Fibroblast of skin of left biceps (primary cell): ENCODE measurements at regions not wholly inside any gene's neighbourhood (a gene's known extent, or its start where the extent isn't known, plus 50 kb on each side); places are given as distances from the start of the nearest gene placed in this dataset.
"Not testable (repeated sequence)": the region's sequence is repeated elsewhere in the genome, so short reads cannot be mapped to it uniquely, and the experiment has no call there.

Experiments used
- DNase-seq, 2 experiments: peaks; one replicate each; pipeline ENCODE4 v3.0.0-alpha.2; 2013; ENCODE audit warnings: low read depth in 2 of 2

DNA sequence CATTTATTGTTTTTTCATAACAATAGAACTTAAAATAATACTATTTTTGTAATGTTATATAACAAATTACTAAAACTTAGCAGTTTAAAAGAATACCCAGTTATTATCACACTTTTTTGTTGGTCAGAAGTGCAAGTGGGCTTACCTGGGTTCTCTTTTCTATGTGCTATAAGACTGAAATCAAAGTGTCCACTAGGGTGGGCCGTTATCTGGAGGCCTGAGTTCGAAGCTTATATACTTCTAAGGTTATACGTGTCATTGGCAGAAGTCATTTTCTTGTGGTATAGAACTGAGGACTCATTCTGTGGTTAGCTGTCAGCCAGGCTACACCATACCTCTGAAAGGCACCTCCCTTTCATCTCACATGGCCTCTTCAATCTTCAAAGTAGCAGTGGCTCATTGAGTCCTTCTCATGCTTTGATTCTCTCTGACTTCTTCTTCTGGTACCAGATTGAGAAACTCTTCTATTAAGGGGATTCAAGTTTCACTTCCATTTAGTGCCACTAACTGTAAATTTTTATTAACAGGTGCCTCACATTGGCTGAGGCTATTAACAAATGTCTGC lies 414.3 kb downstream of the AMY1C start:
- DNase-seq = no peak

DNA sequence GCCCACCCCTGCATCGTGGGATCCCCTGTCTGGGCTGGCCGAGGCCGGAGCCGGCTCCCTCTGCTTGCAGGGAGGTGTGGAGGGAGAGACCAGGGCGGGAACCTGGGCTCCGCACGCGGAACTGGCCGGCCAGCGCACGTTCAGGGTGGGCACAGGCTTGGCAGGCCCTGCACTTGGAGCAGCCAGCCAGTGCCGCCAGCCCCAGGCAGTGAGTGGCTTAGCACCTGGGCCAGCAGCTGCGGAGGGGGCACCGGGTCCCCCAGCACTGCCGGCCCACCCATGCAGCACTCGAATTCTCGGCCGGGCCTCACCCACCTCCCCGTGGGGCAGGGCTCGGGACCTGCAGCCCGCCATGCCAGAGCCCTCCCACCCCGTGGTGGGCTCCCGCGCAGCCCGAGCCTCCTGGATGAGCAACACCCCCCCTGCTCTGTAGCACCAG lies 422.6 kb downstream of the AMY1C start:
- DNase-seq = no peak

DNA sequence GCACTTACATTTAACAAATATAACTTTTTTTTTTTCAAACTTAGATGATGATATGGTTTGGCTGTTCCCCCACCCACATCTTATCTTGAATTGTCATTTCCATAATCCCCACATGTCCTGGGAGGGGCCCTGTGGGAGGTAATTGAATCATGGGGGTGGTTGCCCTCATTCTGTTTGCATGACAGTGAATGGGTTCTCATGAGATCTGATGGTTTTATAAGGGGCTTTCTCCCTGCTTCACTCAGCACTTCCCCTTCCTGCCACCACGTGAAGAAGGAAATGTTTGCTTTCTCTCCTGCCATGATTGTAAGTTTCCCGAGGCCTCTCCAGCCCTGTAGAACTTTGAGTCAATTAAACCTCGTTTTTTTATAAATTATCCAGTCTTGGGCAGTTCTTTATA lies 432.6 kb downstream of the AMY1C start:
- no peak for DNase-seq

DNA sequence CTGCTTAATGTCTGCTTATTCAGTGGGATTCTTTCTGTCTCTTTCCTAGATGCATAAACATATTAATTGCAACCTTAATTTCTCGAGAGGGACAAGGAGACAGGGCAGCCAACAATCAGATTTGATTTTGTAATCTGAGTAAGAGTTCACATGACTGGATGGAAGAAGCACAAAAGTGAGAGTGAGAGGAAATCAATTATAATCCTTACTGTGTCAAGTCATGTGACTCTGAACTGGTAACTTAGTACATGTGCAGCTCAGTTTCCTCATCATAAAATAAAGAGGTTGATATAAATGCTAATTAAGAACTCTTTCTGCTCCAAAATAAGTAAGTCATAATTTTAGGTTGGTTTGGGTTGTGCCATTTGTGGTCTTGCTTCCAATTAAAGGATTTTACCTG lies 439.5 kb downstream of the AMY1C start:
- no peak for DNase-seq

DNA sequence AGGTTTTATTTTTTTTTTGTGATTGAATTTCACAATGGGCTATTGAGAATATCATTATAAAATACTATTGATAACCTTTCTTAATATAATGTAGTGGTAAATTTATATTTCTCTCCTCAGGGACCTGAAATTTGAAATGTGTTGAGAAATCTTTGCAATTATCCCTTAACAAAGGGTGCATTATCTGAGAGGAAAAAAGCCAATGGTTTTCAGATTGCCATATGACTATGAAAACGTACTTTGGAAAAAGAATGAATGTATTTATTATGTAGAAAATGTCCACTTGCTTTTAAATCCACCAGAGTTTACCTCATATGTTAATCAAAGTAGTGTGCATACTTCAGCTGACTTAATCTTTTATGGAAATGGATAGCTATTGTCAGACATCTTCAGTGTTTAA lies 441.1 kb downstream of the AMY1C start:
- DNase-seq = no peak

DNA sequence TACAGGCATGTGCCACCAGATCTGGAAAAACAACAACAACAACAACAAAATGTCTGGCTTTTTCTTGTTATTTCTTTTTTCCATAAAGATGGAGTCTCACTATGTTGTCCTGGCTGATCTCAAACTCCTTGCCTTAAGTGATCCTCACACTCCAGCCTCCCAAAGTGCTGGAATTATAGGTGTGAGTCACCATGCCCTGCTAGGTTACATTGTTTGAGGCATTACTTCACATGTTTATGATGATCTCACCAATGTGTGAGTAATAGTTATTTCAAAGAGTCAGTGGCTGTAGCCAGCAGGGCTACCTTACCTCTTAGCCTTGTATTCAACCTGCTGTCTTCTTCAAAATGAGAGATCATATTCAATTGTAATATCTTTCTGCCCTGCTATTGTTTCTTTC lies 445.7 kb downstream of the AMY1C start:
- no peak for DNase-seq

DNA sequence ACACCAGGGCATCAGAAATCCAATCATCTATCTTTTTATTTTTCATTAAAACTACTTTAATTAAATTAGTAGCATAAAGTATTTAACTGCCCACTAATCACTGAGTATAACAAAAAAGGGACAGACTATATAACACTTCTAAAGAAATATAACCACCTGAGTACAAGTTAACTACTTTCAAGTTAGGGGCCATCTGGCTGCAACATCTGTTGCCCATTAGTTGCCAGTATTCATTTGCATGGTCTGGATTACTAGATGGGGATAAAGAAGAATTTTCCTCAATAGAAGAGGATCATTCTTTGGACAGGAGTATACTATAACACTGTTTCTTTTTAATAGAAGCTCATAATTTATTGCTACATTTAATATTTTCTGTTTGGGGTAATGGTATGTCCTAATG lies 446.4 kb downstream of the AMY1C start:
- DNase-seq = no peak

DNA sequence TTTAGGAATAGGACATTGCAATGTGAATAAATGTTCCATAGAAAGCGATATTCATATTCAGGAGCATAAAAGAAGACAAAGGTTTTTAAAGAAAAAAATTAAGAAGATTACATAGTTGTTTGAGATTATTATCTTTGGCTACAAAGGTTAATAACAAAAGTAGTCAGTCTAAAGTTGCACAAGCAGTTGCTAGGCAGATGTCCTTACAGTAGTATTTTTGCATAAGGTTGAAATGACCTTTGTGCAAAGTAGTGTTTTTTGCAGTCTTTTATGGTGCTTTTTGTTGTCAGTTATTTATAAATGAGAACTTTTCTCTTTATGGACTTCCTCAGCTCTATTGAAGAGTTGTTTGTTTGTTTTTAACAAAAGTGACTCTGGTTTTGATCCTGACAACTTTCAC lies 447.8 kb downstream of the AMY1C start:
- no peak for DNase-seq

DNA sequence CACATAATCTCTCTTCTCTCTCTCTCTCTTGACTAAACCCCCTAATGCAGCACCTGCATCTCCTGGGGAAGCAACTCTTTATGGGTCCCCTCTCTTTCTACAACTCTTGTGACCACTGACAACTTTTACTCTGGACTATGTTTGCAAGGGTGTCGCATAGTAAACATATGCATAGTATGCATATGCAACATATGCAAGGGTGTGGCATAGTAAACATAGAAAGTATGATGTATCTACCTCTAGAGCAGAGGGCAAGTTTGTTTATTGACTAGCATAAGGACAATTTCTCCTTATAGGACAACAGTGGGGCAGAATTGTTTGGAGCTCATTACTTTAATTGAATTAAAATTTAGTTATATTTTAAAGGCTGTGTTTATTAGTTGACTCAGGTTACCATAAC lies 462.5 kb downstream of the AMY1C start:
- DNase-seq = no peak

DNA sequence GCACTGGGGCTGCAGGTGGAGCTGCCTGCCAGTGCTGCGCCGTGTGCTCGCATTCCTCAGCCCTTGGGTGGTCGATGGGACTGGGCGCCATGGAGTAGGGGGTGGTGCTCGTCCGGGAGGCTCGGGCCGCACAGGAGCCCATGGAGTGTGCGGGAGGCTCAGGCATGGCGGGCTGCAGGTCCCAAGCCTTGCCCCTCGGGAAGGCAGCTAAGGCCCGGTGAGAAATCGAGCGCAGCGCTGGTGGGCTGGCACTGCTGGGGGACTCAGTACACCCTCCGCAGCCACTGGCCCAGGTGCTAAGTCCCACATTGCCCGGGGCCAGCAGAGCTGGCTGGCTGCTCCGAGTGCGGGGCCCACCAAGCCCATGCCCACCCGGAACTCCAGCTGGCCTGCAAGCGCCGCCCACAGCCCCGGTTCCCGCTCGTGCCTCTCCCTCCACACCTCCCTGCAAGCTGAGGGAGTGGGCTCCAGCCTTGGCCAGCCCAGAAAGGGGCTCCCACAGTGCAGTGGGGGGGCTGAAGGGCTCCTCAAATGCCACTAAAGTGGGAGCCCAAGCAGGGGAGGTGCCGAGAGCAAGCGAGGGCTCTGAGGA lies 467.8 kb downstream of the AMY1C start:
- DNase-seq = not testable (repeated sequence)

DNA sequence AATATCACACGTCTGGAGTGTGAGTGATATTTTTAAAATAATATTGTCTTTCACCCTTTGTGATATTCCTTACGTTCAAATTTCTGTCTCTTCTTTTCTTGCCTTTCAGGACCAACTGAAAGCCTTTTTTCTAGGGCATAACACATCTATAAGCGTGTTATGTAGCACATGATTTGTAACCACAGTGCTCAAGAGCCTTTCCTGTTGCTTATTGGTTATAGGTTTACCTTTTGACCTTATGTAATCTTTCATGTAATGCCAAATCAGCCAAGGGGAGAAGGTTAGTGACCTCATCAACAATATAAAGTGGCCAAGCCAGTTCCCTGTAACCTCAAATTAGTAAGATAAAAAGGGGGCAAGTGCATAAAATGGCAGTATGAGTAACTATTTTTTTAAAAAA lies 480.2 kb downstream of the AMY1C start:
- DNase-seq = no peak

DNA sequence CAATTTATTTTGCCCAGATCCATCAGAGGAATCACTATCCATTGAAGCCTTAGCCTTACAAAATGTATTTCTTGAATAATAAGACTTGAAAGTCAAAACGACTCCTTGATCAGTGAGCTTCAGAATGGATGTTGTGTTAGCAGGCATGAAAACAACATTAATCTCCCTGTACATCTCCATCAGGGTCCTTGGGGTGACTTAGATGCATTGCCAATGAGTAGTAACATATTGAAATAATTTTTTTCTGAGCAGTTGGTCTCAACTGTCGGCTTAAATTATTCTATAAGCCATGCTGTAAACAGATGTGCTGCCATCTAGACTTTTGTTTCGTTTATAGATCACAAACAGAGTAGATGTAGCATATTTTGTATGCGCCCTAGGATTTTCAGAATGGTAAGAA lies 482.0 kb downstream of the AMY1C start:
- no peak for DNase-seq

DNA sequence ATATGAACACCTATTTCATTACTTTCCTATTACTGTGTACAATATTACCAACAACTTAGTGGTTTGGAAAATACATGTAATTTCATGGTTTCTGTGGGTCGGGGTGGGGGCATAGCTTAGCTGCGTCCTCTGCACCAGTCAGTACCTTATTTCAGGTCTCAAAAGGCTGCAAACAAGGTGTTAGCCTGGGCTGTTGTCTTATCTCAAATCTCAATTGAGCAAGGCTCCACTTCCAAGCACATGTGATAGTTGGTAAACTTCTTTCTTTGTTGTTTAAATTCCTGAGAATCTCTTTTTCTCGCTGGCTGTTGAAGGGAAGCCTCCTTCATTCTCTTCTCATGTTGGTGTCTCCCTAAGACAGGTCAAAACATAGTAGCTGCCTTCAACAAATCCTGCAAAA lies 485.4 kb downstream of the AMY1C start:
- DNase-seq = no peak

DNA sequence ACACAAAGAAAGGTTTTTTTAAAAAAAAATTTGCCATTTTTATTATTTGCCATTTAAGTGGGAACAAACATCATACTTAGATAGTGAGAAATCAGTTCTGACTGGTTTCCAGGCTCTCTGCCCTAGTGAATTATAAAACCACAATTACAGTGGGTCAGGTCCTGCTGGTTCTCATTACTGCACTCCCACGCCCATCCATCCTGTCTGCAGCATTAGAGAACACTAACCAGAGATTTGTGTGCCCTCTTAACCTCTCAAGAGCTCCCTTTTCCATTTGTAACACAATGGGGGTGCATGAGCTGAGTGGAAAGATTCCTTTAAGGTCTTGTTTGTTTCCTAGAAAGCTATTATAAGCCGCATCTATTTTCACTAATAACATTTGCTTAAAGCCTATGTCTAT lies 489.3 kb downstream of the AMY1C start:
- no peak for DNase-seq

DNA sequence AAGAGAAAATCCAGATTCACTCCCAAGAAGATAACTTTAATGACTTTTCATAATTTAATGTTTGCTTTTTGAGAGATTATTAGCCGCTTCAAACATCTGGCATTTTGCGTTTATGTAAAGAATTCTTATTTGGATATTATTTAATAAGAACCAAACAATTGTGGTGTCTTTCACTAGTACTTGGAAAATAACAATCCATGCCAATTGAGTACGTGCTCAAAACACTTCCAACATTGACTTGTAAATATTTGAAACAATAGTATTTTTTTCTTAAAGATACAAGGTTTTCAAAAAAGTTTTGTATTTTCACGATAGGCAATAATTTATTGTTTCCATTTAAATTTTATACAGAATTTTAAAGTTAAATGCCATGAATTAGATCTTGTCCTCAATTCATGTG lies 498.7 kb downstream of the AMY1C start:
- no peak for DNase-seq

DNA sequence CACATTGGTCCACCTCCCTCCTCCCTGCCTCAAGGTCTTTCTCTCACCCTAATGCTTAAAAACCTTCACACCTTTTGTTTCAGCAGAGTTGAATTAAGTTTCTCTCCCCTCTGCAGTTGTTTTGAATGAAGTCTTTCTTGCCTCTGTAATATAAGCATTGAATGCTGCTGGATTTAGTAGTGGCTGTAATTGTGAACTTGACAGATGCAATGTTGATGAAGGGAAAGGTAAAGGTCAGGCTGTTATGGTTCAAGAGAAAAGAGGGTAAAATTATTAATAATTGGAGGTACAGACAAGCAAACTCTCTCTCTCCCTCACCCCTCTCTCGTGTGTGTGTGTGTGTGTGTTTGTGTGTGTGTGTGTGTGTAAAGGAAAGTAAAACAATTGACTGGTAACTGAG lies 509.8 kb downstream of the AMY1C start:
- no peak for DNase-seq

DNA sequence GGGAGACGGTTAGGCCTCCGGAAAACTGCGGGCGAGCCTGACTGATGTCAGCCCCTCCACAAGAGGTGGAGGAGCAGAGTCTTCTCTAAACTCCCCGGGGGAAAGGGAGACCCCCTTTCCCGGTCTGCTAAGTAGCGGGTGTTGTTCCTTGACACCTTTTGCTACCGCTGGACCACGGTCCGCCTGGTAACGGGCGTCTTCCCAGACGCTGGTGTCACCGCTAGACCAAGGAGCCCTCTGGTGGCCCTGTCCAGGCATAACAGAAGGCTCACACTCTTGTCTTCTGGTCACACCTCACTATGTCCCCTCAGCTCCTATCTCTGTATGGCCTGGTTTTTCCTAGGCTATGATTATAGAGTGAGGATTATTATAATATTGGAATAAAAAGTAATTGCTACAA lies 513.4 kb downstream of the AMY1C start:
- not testable (repeated sequence) for DNase-seq

DNA sequence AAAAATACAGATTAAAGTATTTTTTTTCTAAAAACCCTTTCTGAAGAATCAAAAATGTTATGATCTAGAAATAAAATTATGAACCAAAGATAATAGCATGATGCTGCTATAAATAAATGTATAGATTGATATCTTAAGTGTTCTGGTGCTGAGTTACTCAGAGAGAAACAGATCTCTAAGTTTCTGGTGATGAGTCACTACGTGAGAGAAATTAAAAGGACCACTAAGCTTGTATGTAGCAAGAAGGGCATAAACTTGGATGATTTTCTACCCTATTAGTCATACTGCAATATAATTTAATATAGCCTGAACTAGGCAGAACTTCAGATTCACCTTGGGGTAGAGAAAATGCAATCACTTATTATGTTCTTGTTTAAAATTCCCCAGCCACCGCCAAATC lies 514.8 kb downstream of the AMY1C start:
- DNase-seq = no peak

DNA sequence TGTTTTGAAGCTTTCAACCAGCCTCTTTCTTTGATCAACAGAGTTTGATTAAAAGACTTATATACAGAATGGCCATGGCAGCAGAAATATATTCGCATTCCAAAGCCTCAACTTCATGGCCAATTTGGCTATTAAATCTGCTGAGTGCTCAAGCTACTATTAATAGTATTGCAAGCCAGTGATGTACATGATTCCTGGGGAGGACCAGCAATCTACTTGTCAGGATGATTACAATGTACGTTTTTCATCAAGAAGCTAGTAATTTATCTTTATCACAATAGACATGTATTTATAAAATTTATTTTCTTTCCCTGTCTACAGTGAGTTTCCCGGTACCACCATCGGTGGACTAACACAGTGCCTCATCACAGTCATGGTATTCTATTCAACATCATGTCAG lies 515.5 kb downstream of the AMY1C start:
- no peak for DNase-seq

DNA sequence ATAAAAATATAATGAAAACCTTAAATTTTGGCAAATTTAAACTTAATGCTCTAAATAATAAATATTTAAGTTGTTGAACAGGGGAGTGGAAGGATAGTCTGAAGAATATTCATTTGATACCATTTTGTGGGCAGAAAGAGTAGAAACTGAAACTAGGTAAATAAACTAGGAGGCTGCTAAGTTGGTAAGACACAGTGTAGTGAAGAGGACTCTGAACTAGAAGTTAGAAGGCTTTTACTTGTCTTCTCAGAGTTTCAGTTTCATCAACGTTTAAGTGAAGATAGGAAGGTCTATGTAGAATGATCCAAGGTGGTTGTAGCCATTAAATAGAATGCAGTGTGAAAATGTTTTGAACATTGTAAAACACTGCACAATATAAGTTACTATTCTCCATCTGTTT lies 516.9 kb downstream of the AMY1C start:
- no peak for DNase-seq

DNA sequence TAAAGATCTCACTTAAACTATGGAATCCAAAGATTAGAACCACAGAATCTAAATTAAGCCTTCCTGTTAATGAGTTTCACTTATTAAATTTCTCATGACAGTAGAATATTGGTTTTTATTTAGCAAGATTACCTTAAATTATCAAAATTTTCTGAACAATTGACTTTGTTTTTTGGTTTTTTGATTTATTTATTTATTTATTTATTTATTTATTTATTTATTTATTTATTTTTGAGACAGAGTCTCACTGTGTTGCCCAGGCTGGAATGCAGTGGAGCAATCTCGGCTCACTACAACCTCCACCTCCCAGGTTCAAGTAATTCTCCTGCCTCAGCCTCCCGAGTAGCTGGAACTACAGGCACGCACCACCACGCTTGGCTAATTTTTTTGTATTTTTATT lies 538.6 kb downstream of the AMY1C start:
- DNase-seq = not testable (repeated sequence)

DNA sequence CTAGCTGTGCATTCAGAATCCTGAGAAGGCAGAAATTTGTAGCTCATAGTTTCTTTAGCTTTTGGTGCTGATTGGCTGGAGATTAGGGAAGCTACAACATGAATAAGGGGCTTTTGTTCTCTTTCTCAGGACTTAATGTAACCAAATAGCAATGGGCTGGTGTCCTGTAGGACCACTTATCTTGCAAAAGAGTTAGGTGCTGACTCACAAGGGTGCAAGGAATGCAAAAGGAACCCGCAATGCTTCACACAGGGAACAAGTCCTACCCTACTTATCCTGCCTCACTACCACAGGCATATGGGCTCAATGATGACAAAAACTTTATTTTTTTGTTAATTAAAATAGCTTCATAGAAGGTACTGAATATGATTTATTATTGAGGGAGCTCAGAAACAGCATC lies 541.5 kb downstream of the AMY1C start:
- no peak for DNase-seq

DNA sequence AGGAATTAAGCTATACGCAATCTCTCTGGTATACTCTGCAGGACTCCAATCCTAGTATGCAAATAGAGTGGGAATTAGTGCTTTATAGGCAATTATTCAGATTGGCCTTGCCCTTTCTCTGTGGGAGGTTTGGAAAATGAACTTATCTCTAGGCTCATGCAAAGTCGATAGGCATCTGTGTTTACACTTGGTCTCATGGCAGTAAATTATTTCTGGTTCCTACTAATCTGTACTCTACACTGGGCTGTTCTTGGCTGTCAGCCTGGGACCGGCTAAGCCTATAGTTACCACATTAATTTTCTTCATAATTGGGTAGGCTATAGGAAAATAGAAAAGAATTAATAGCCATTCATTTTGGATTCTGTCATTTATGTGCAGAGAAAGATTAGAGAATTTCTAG lies 544.6 kb downstream of the AMY1C start:
- DNase-seq = no peak

DNA sequence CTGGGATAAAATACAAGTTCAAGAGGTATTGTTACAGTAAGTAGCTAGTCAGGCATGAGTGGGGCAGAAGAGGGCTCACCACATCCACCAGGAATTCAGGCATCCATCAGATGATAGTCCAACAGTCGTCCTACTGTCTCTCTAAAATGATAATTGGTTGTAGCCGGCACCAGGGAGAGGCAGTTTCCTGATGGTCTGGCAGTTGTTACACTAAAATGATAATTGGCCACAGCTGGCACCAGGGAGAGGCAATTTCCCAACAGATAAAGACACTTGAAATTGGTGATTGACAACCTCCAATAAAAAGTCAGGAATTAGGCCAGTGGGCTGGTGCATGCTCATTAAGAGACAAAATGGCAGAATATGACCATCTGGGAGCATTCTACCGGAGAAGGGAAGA lies 545.8 kb downstream of the AMY1C start:
- no peak for DNase-seq
